SK-N-SH treated with all-trans-retinoic acid at 6 μM for 48 hours (cell line): ENCODE measurements at regions not wholly inside any gene's neighbourhood (a gene's known extent, or its start where the extent isn't known, plus 50 kb on each side); places are given as distances from the start of the nearest gene placed in this dataset.

ENCODE experiments used
- ARNTL ChIP-seq: fragments of 450-650 bp; formaldehyde crosslinking; IDR thresholded peaks from 2 replicates; pipeline ENCODE4 v1.5.0; 2020; ENCODE audit warnings: low read depth, mild to moderate bottlenecking, moderate library complexity, borderline replicate concordance
- CSDC2 ChIP-seq: fragments of 250-450 bp; sonication (Bioruptor Pico); IDR thresholded peaks from 2 replicates; pipeline ENCODE4 v1.5.0; 2020; ENCODE audit warnings: mild to moderate bottlenecking, moderate library complexity
- ESRRG ChIP-seq: fragments of 250-450 bp; sonication (Bioruptor Pico); IDR thresholded peaks from 2 replicates; pipeline ENCODE4 v1.6.1; 2021; ENCODE audit warnings: mild to moderate bottlenecking
- RARB ChIP-seq: fragments of 250-450 bp; sonication (Bioruptor Pico); IDR thresholded peaks from 2 replicates; pipeline ENCODE4 v1.8.0; 2021; ENCODE audit warnings: mild to moderate bottlenecking, moderate library complexity
- SNAI2 ChIP-seq: fragments of 250-450 bp; sonication (Bioruptor Pico); IDR thresholded peaks from 2 replicates; pipeline ENCODE4 v1.5.0; 2020; ENCODE audit warnings: mild to moderate bottlenecking, moderate library complexity
- TOX ChIP-seq: fragments of 250-450 bp; sonication (Bioruptor Pico); IDR thresholded peaks from 2 replicates; pipeline ENCODE4 v1.8.0; 2021; ENCODE audit warnings: mild to moderate bottlenecking, moderate library complexity, borderline replicate concordance
- ZFP30 ChIP-seq: fragments of 450-650 bp; formaldehyde crosslinking; IDR thresholded peaks from 2 replicates; pipeline ENCODE4 v1.5.0; 2022; ENCODE audit warnings: mild to moderate bottlenecking, moderate library complexity
- ZNF565 ChIP-seq: fragments of 450-650 bp; formaldehyde crosslinking; conservative IDR thresholded peaks from 2 replicates; pipeline ENCODE4 v1.5.0; 2020; ENCODE audit warnings: low read depth, mild to moderate bottlenecking, moderate library complexity
- ZNF70 ChIP-seq: fragments of 450-650 bp; formaldehyde crosslinking; IDR thresholded peaks from 2 replicates; pipeline ENCODE4 v1.5.0; 2020; ENCODE audit warnings: mild to moderate bottlenecking, moderate library complexity
- ZNF8 ChIP-seq: fragments of 450-650 bp; formaldehyde crosslinking; IDR thresholded peaks from 2 replicates; pipeline ENCODE4 v1.5.0; 2020; ENCODE audit warnings: mild to moderate bottlenecking, moderate library complexity
- TF ChIP-seq, protein P1 (sequence below): fragments of 250-450 bp; sonication (Bioruptor Pico); IDR thresholded peaks from 2 replicates; pipeline ENCODE4 v1.8.0; 2020; ENCODE audit warnings: mild to moderate bottlenecking, moderate library complexity, borderline replicate concordance
- TF ChIP-seq, protein P2 (sequence below): fragments of 250-450 bp; sonication (Bioruptor Pico); IDR thresholded peaks from 2 replicates; pipeline ENCODE4 v1.5.1; 2021; ENCODE audit warnings: mild to moderate bottlenecking, moderate library complexity

GRCh38 chr3:23665741-23666140 lies 140.0 kb upstream of the UBE2E1 start:
- TF ChIP-seq ZFP30 (no peak), SNAI2 (CRISPR knock-in tag) (no peak), CSDC2 (CRISPR knock-in tag) (no peak), TOX (no peak), RARB (CRISPR knock-in tag) (no peak), ZNF70 (CRISPR knock-in tag) (no peak), ZNF8 (no peak), ARNTL (no peak), ZNF565 (CRISPR knock-in tag) (no peak), ESRRG (no peak)
- TF ChIP-seq, protein P1, sequence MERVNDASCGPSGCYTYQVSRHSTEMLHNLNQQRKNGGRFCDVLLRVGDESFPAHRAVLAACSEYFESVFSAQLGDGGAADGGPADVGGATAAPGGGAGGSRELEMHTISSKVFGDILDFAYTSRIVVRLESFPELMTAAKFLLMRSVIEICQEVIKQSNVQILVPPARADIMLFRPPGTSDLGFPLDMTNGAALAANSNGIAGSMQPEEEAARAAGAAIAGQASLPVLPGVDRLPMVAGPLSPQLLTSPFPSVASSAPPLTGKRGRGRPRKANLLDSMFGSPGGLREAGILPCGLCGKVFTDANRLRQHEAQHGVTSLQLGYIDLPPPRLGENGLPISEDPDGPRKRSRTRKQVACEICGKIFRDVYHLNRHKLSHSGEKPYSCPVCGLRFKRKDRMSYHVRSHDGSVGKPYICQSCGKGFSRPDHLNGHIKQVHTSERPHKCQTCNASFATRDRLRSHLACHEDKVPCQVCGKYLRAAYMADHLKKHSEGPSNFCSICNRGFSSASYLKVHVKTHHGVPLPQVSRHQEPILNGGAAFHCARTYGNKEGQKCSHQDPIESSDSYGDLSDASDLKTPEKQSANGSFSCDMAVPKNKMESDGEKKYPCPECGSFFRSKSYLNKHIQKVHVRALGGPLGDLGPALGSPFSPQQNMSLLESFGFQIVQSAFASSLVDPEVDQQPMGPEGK (CRISPR knock-in tag), result no peak
- TF ChIP-seq, protein P2, sequence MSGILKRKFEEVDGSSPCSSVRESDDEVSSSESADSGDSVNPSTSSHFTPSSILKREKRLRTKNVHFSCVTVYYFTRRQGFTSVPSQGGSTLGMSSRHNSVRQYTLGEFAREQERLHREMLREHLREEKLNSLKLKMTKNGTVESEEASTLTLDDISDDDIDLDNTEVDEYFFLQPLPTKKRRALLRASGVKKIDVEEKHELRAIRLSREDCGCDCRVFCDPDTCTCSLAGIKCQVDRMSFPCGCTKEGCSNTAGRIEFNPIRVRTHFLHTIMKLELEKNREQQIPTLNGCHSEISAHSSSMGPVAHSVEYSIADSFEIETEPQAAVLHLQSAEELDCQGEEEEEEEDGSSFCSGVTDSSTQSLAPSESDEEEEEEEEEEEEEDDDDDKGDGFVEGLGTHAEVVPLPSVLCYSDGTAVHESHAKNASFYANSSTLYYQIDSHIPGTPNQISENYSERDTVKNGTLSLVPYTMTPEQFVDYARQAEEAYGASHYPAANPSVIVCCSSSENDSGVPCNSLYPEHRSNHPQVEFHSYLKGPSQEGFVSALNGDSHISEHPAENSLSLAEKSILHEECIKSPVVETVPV, result no peak
